IPS-NIHi7 (cell line): ENCODE measurements at regions not wholly inside any gene's neighbourhood (a gene's known extent, or its start where the extent isn't known, plus 50 kb on each side); places are given as distances from the start of the nearest gene placed in this dataset.
A peak's percentile ranks its signal among the peaks of the same experiment; 100 is the strongest.

Source experiments
- DNase-seq: peaks from one replicate; pipeline ENCODE4 v3.0.0; 2012; ENCODE audit warnings: mixed read lengths; ENCODE audit errors: extremely low spot score

GRCh38 chr1:4137621-4138415 lies 237.7 kb upstream of the C1orf174 start:
- DNase-seq, result peak; percentile 46

GRCh38 chr1:4139646-4140045 lies 239.6 kb upstream of the C1orf174 start:
- DNase-seq, result no peak

- no peak for DNase-seq
Observed at GRCh38 chr1:4140241-4140640, 240.2 kb upstream of the C1orf174 start.

- no peak for DNase-seq
Observed at GRCh38 chr1:4140821-4141220, 240.7 kb upstream of the C1orf174 start.

GRCh38 chr1:4144349-4144971 lies 244.4 kb upstream of the C1orf174 start:
- DNase-seq, result no peak

GRCh38 chr1:4146101-4146500 lies 246.0 kb upstream of the C1orf174 start:
- DNase-seq, result no peak

- no peak for DNase-seq
Observed at GRCh38 chr1:4146614-4147013, 246.5 kb upstream of the C1orf174 start.

GRCh38 chr1:4147509-4147908 lies 247.4 kb upstream of the C1orf174 start:
- no peak for DNase-seq

- DNase-seq, result no peak
Observed at GRCh38 chr1:4149281-4149680, 249.2 kb upstream of the C1orf174 start.

GRCh38 chr1:4149831-4150230 lies 249.8 kb upstream of the C1orf174 start:
- no peak for DNase-seq

- peak; percentile 69 for DNase-seq
Observed at GRCh38 chr1:4150262-4150661, 250.2 kb upstream of the C1orf174 start.

- no peak for DNase-seq
Observed at GRCh38 chr1:4152266-4152665, 252.2 kb upstream of the C1orf174 start.

GRCh38 chr1:4153571-4153970 lies 253.5 kb upstream of the C1orf174 start:
- DNase-seq, result no peak

GRCh38 chr1:4156241-4156973 lies 256.3 kb upstream of the C1orf174 start:
- no peak for DNase-seq

GRCh38 chr1:4160181-4160580 lies 260.1 kb upstream of the C1orf174 start:
- DNase-seq, result no peak

- DNase-seq, result no peak
Observed at GRCh38 chr1:4161366-4162006, 261.4 kb upstream of the C1orf174 start.

- DNase-seq, result no peak
Observed at GRCh38 chr1:4164965-4165364, 264.9 kb upstream of the C1orf174 start.

- no peak for DNase-seq
Observed at GRCh38 chr1:4165686-4166300, 265.7 kb upstream of the C1orf174 start.

GRCh38 chr1:4166713-4167112 lies 266.6 kb upstream of the C1orf174 start:
- no peak for DNase-seq

- no peak for DNase-seq
Observed at GRCh38 chr1:4169991-4170390, 269.9 kb upstream of the C1orf174 start.

- DNase-seq, result peak; percentile 2
Observed at GRCh38 chr1:4170548-4171340, 270.7 kb upstream of the C1orf174 start.
